COR-L47 (cell line): ENCODE measurements at regions not wholly inside any gene's neighbourhood (a gene's known extent, or its start where the extent isn't known, plus 50 kb on each side); places are given as distances from the start of the nearest gene placed in this dataset.

Experiments
- DNase-seq: peaks from one replicate; lab custom pipeline; 2025; lab: John Stamatoyannopoulos, UW

- DNase-seq = no peak
Measured at GRCh38 chr9:19595003-19595402, 186.2 kb downstream of the ACER2 start.

GRCh38 chr9:19587678-19588077 lies 178.9 kb downstream of the ACER2 start:
- DNase-seq = no peak

GRCh38 chr9:19583890-19584289 lies 175.1 kb downstream of the ACER2 start:
- DNase-seq = no peak

- no peak for DNase-seq
Measured at GRCh38 chr9:19577411-19577810, 168.6 kb downstream of the ACER2 start.

GRCh38 chr9:19568946-19569345 lies 160.1 kb downstream of the ACER2 start:
- DNase-seq = no peak

GRCh38 chr9:19564396-19565061 lies 155.7 kb downstream of the ACER2 start:
- no peak for DNase-seq

- DNase-seq = no peak
Measured at GRCh38 chr9:19555214-19555613, 146.4 kb downstream of the ACER2 start.

GRCh38 chr9:19554529-19554928 lies 145.7 kb downstream of the ACER2 start:
- DNase-seq = no peak

GRCh38 chr9:19553441-19553840 lies 144.6 kb downstream of the ACER2 start:
- no peak for DNase-seq

- peak; percentile 58 for DNase-seq
Measured at GRCh38 chr9:19552282-19553105, 143.7 kb downstream of the ACER2 start.

- DNase-seq = peak; percentile 45
Measured at GRCh38 chr9:19551124-19551929, 142.5 kb downstream of the ACER2 start.

- DNase-seq = peak; percentile 67
Measured at GRCh38 chr9:19550009-19550408, 141.2 kb downstream of the ACER2 start.

- no peak for DNase-seq
Measured at GRCh38 chr9:19533373-19533772, 124.6 kb downstream of the ACER2 start.

GRCh38 chr9:19527663-19528062 lies 118.9 kb downstream of the ACER2 start:
- no peak for DNase-seq

- no peak for DNase-seq
Measured at GRCh38 chr9:19522558-19522957, 113.7 kb downstream of the ACER2 start.

- DNase-seq = no peak
Measured at GRCh38 chr9:19521205-19521604, 112.4 kb downstream of the ACER2 start.

GRCh38 chr9:19517202-19517942 lies 108.6 kb downstream of the ACER2 start:
- peak; percentile 5 for DNase-seq

- DNase-seq = no peak
Measured at GRCh38 chr9:19516348-19516747, 107.5 kb downstream of the ACER2 start.

- no peak for DNase-seq
Measured at GRCh38 chr9:19513671-19514275, 105.0 kb downstream of the ACER2 start.

GRCh38 chr9:19512103-19512832 lies 103.5 kb downstream of the ACER2 start:
- DNase-seq = peak; percentile 56

GRCh38 chr9:19511694-19512093 lies 102.9 kb downstream of the ACER2 start:
- DNase-seq = peak; percentile 16
